ENCODE measurements at regions not wholly inside any gene's neighbourhood (a gene's known extent, or its start where the extent isn't known, plus 50 kb on each side); places are given as distances from the start of the nearest gene placed in this dataset.
"Not testable (repeated sequence)": the region's sequence is repeated elsewhere in the genome, so short reads cannot be mapped to it uniquely, and the experiment has no call there.

- no peak overlapping the region for H3K4me3 ChIP-seq (ENCODE audit: low read depth, low read length)
- DNase-seq (ENCODE audit: low read depth), result no peak
- TF ChIP-seq CTCF (IDR thresholded peaks at IDR 0.05; ENCODE audit: insufficient read depth, low read depth, low read length, missing control alignments), result no peak
Observed at GRCh38 chr4:188437535-188437934, 298.3 kb downstream of the TRIML1 start.

GRCh38 chr4:188438391-188438824 lies 299.2 kb downstream of the TRIML1 start:
- H3K4me3 ChIP-seq (ENCODE audit: low read depth, low read length); DNase-seq (ENCODE audit: low read depth): not testable (repeated sequence)

GRCh38 chr4:188439641-188440311 lies 300.5 kb downstream of the TRIML1 start:
- H3K4me3 ChIP-seq (ENCODE audit: low read depth, low read length), result no peak overlapping the region
- no peak for DNase-seq (ENCODE audit: low read depth)
- TF ChIP-seq CTCF (IDR thresholded peaks at IDR 0.05; ENCODE audit: insufficient read depth, low read depth, low read length, missing control alignments), result no peak

GRCh38 chr4:188444500-188444899 lies 305.3 kb downstream of the TRIML1 start:
- DNase-seq (ENCODE audit: low read depth), result no peak
- no peak overlapping the region for H3K4me3 ChIP-seq (ENCODE audit: low read depth, low read length)
- TF ChIP-seq CTCF (IDR thresholded peaks at IDR 0.05; ENCODE audit: insufficient read depth, low read depth, low read length, missing control alignments), result no peak

GRCh38 chr4:188448996-188449395 lies 309.8 kb downstream of the TRIML1 start:
- DNase-seq (ENCODE audit: low read depth); H3K4me3 ChIP-seq (ENCODE audit: low read depth, low read length): not testable (repeated sequence)

- DNase-seq (ENCODE audit: low read depth), result no peak
- H3K4me3 ChIP-seq (ENCODE audit: low read depth, low read length), result no peak overlapping the region
- no peak for TF ChIP-seq CTCF (IDR thresholded peaks at IDR 0.05; ENCODE audit: insufficient read depth, low read depth, low read length, missing control alignments)
Observed at GRCh38 chr4:188450571-188450970, 311.3 kb downstream of the TRIML1 start.

- DNase-seq (ENCODE audit: low read depth), result no peak
- TF ChIP-seq CTCF (IDR thresholded peaks at IDR 0.05; ENCODE audit: insufficient read depth, low read depth, low read length, missing control alignments), result no peak
- H3K4me3 ChIP-seq (ENCODE audit: low read depth, low read length), result no peak overlapping the region
Observed at GRCh38 chr4:188452097-188452496, 312.9 kb downstream of the TRIML1 start.

DNA sequence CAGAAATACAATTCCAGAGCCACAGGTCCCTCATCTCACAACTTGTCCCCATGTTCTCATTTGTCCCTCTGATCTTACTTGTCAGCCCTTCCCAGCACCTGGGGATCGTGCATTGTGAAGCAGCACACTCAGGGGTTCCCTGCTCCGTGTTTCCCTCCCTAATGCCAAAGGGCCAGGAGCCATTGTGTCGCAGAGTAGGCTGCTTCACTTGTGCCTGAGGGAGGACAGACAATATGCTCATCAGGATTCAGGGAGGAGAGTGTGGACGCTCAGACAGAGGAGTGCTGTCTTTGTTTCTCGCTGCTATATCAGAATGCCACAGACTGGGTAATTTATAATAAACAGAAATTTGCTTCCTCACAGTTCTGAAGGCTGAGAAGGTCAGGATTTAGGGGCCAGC lies 315.3 kb downstream of the TRIML1 start:
- no peak overlapping the region for H3K4me3 ChIP-seq (ENCODE audit: low read depth, low read length)
- TF ChIP-seq CTCF (IDR thresholded peaks at IDR 0.05; ENCODE audit: insufficient read depth, low read depth, low read length, missing control alignments), result no peak
- no peak for DNase-seq (ENCODE audit: low read depth)
